ENCODE measurements at regions not wholly inside any gene's neighbourhood (a gene's known extent, or its start where the extent isn't known, plus 50 kb on each side); places are given as distances from the start of the nearest gene placed in this dataset.

GRCh38 chr7:145064114-145064513 is 228.3 kb upstream of the TPK1 start:
- no peak overlapping the region for H3K27ac ChIP-seq (ENCODE audit: low read depth, low read length)
- H3K4me1 ChIP-seq (ENCODE audit: control insufficient read depth, insufficient read depth, low read length), result no peaks in the 10 kb centered on the region
- no peaks in the 10 kb centered on the region for H3K9me3 ChIP-seq (ENCODE audit: control insufficient read depth, insufficient read depth, low read length)
- H3K27me3 ChIP-seq (ENCODE audit: control insufficient read depth, insufficient read depth, low read length), result no peaks in the 10 kb centered on the region
- H3K36me3 ChIP-seq (ENCODE audit: control insufficient read depth, insufficient read depth, low read length), result no peaks in the 10 kb centered on the region
- H3K4me3 ChIP-seq (ENCODE audit: low read depth, low read length), result no peak overlapping the region
- H3K9ac ChIP-seq (ENCODE audit: low read depth, low read length), result no peak overlapping the region

- H3K27ac ChIP-seq (ENCODE audit: low read depth, low read length), result no peak overlapping the region
- H3K9me3 ChIP-seq (ENCODE audit: control insufficient read depth, insufficient read depth, low read length), result no peaks in the 10 kb centered on the region
- H3K4me3 ChIP-seq (ENCODE audit: low read depth, low read length), result no peak overlapping the region
- H3K27me3 ChIP-seq (ENCODE audit: control insufficient read depth, insufficient read depth, low read length), result no peaks in the 10 kb centered on the region
- no peaks in the 10 kb centered on the region for H3K36me3 ChIP-seq (ENCODE audit: control insufficient read depth, insufficient read depth, low read length)
- H3K9ac ChIP-seq (ENCODE audit: low read depth, low read length), result no peak overlapping the region
- H3K4me1 ChIP-seq (ENCODE audit: control insufficient read depth, insufficient read depth, low read length), result no peaks in the 10 kb centered on the region
Observed at GRCh38 chr7:145053781-145054180, 217.9 kb upstream of the TPK1 start.

GRCh38 chr7:145050415-145050814 is 214.6 kb upstream of the TPK1 start:
- Histone ChIP-seq H3K9ac (ENCODE audit: low read depth, low read length) (no peak overlapping the region), H3K36me3 (ENCODE audit: control insufficient read depth, insufficient read depth, low read length) (no peaks in the 10 kb centered on the region), H3K4me1 (ENCODE audit: control insufficient read depth, insufficient read depth, low read length) (no peaks in the 10 kb centered on the region), H3K4me3 (ENCODE audit: low read depth, low read length) (no peak overlapping the region), H3K27me3 (ENCODE audit: control insufficient read depth, insufficient read depth, low read length) (no peaks in the 10 kb centered on the region), H3K9me3 (ENCODE audit: control insufficient read depth, insufficient read depth, low read length) (no peaks in the 10 kb centered on the region), H3K27ac (ENCODE audit: low read depth, low read length) (no peak overlapping the region)

- Histone ChIP-seq H3K4me1 (ENCODE audit: control insufficient read depth, insufficient read depth, low read length) (no peaks in the 10 kb centered on the region), H3K36me3 (ENCODE audit: control insufficient read depth, insufficient read depth, low read length) (no peaks in the 10 kb centered on the region), H3K9me3 (ENCODE audit: control insufficient read depth, insufficient read depth, low read length) (0 out of 2 replicates have a peak, but pooled peaks cover 5% of the 10 kb centered on the region), H3K27me3 (ENCODE audit: control insufficient read depth, insufficient read depth, low read length) (no peaks in the 10 kb centered on the region), H3K4me3 (ENCODE audit: low read depth, low read length) (no peak overlapping the region), H3K27ac (ENCODE audit: low read depth, low read length) (no peak overlapping the region), H3K9ac (ENCODE audit: low read depth, low read length) (no peak overlapping the region)
Observed at GRCh38 chr7:145036604-145037405, 201.0 kb upstream of the TPK1 start.

- Histone ChIP-seq H3K27me3 (ENCODE audit: control insufficient read depth, insufficient read depth, low read length) (no peaks in the 10 kb centered on the region), H3K9me3 (ENCODE audit: control insufficient read depth, insufficient read depth, low read length) (0 out of 2 replicates have a peak, but pooled peaks cover 5% of the 10 kb centered on the region), H3K4me1 (ENCODE audit: control insufficient read depth, insufficient read depth, low read length) (no peaks in the 10 kb centered on the region), H3K36me3 (ENCODE audit: control insufficient read depth, insufficient read depth, low read length) (no peaks in the 10 kb centered on the region), H3K4me3 (ENCODE audit: low read depth, low read length) (no peak overlapping the region), H3K27ac (ENCODE audit: low read depth, low read length) (no peak overlapping the region), H3K9ac (ENCODE audit: low read depth, low read length) (no peak overlapping the region)
Observed at GRCh38 chr7:145031162-145031561, 195.3 kb upstream of the TPK1 start.

GRCh38 chr7:145030754-145031153 is 194.9 kb upstream of the TPK1 start:
- Histone ChIP-seq H3K9ac (ENCODE audit: low read depth, low read length) (no peak overlapping the region), H3K4me1 (ENCODE audit: control insufficient read depth, insufficient read depth, low read length) (no peaks in the 10 kb centered on the region), H3K36me3 (ENCODE audit: control insufficient read depth, insufficient read depth, low read length) (no peaks in the 10 kb centered on the region), H3K27me3 (ENCODE audit: control insufficient read depth, insufficient read depth, low read length) (no peaks in the 10 kb centered on the region), H3K4me3 (ENCODE audit: low read depth, low read length) (no peak overlapping the region), H3K27ac (ENCODE audit: low read depth, low read length) (no peak overlapping the region), H3K9me3 (ENCODE audit: control insufficient read depth, insufficient read depth, low read length) (0 out of 2 replicates have a peak, but pooled peaks cover 5% of the 10 kb centered on the region)

- Histone ChIP-seq H3K27ac (ENCODE audit: low read depth, low read length) (no peak overlapping the region), H3K36me3 (ENCODE audit: control insufficient read depth, insufficient read depth, low read length) (no peaks in the 10 kb centered on the region), H3K27me3 (ENCODE audit: control insufficient read depth, insufficient read depth, low read length) (no peaks in the 10 kb centered on the region), H3K9ac (ENCODE audit: low read depth, low read length) (no peak overlapping the region), H3K9me3 (ENCODE audit: control insufficient read depth, insufficient read depth, low read length) (no peaks in the 10 kb centered on the region), H3K4me1 (ENCODE audit: control insufficient read depth, insufficient read depth, low read length) (peaks cover 3% of the 10 kb centered on the region; the same call in 1 of the 2 replicates), H3K4me3 (ENCODE audit: low read depth, low read length) (no peak overlapping the region)
Observed at GRCh38 chr7:145020454-145020853, 184.6 kb upstream of the TPK1 start.

GRCh38 chr7:145016068-145016467 is 180.2 kb upstream of the TPK1 start:
- no peak overlapping the region for H3K27ac ChIP-seq (ENCODE audit: low read depth, low read length)
- H3K4me1 ChIP-seq (ENCODE audit: control insufficient read depth, insufficient read depth, low read length), result no peaks in the 10 kb centered on the region
- no peaks in the 10 kb centered on the region for H3K27me3 ChIP-seq (ENCODE audit: control insufficient read depth, insufficient read depth, low read length)
- H3K9ac ChIP-seq (ENCODE audit: low read depth, low read length), result no peak overlapping the region
- H3K4me3 ChIP-seq (ENCODE audit: low read depth, low read length), result no peak overlapping the region
- H3K9me3 ChIP-seq (ENCODE audit: control insufficient read depth, insufficient read depth, low read length), result no peaks in the 10 kb centered on the region
- no peaks in the 10 kb centered on the region for H3K36me3 ChIP-seq (ENCODE audit: control insufficient read depth, insufficient read depth, low read length)

- H3K4me1 ChIP-seq (ENCODE audit: control insufficient read depth, insufficient read depth, low read length), result no peaks in the 10 kb centered on the region
- H3K9ac ChIP-seq (ENCODE audit: low read depth, low read length), result no peak overlapping the region
- no peaks in the 10 kb centered on the region for H3K36me3 ChIP-seq (ENCODE audit: control insufficient read depth, insufficient read depth, low read length)
- no peaks in the 10 kb centered on the region for H3K27me3 ChIP-seq (ENCODE audit: control insufficient read depth, insufficient read depth, low read length)
- H3K27ac ChIP-seq (ENCODE audit: low read depth, low read length), result no peak overlapping the region
- H3K4me3 ChIP-seq (ENCODE audit: low read depth, low read length), result no peak overlapping the region
- no peaks in the 10 kb centered on the region for H3K9me3 ChIP-seq (ENCODE audit: control insufficient read depth, insufficient read depth, low read length)
Observed at GRCh38 chr7:145009876-145010275, 174.0 kb upstream of the TPK1 start.

GRCh38 chr7:145005601-145006000 is 169.7 kb upstream of the TPK1 start:
- Histone ChIP-seq H3K9ac (ENCODE audit: low read depth, low read length) (no peak overlapping the region), H3K4me1 (ENCODE audit: control insufficient read depth, insufficient read depth, low read length) (no peaks in the 10 kb centered on the region), H3K9me3 (ENCODE audit: control insufficient read depth, insufficient read depth, low read length) (no peaks in the 10 kb centered on the region), H3K27me3 (ENCODE audit: control insufficient read depth, insufficient read depth, low read length) (no peaks in the 10 kb centered on the region), H3K27ac (ENCODE audit: low read depth, low read length) (no peak overlapping the region), H3K4me3 (ENCODE audit: low read depth, low read length) (no peak overlapping the region), H3K36me3 (ENCODE audit: control insufficient read depth, insufficient read depth, low read length) (no peaks in the 10 kb centered on the region)

GRCh38 chr7:144997512-144997911 is 161.7 kb upstream of the TPK1 start:
- Histone ChIP-seq H3K9ac (ENCODE audit: low read depth, low read length) (no peak overlapping the region), H3K4me3 (ENCODE audit: low read depth, low read length) (no peak overlapping the region), H3K27ac (ENCODE audit: low read depth, low read length) (no peak overlapping the region), H3K27me3 (ENCODE audit: control insufficient read depth, insufficient read depth, low read length) (no peaks in the 10 kb centered on the region), H3K36me3 (ENCODE audit: control insufficient read depth, insufficient read depth, low read length) (no peaks in the 10 kb centered on the region), H3K4me1 (ENCODE audit: control insufficient read depth, insufficient read depth, low read length) (no peaks in the 10 kb centered on the region), H3K9me3 (ENCODE audit: control insufficient read depth, insufficient read depth, low read length) (peaks cover 15% of the 10 kb centered on the region; the same call in 1 of the 2 replicates)
